ENCODE measurements at regions not wholly inside any gene's neighbourhood (a gene's known extent, or its start where the extent isn't known, plus 50 kb on each side); places are given as distances from the start of the nearest gene placed in this dataset.

- Mint-ChIP-seq H3K36me3 (ENCODE audit: insufficient read depth, unreplicated experiment) (peaks cover 7% of the 10 kb centered on the region), H3K4me1 (ENCODE audit: insufficient read depth, unreplicated experiment) (no peaks in the 10 kb centered on the region), H3K9me3 (ENCODE audit: unreplicated experiment) (no peaks in the 10 kb centered on the region), H3K27me3 (ENCODE audit: insufficient read depth, unreplicated experiment) (peaks cover 48% of the 10 kb centered on the region), H3K27ac (ENCODE audit: low read depth, unreplicated experiment) (no peak overlapping the region), H3K4me3 (ENCODE audit: unreplicated experiment) (no peak overlapping the region)
- no peak for TF ChIP-seq CTCF (IDR thresholded peaks at IDR 0.05; ENCODE audit: unreplicated experiment)
- BruUV-seq (replicated peaks): no TSS peak
- ChIA-PET POLR2A (no interaction called here), CTCF (interaction anchor here (1.0 kb wide), 1 partner anchor 9 kb away, joined by 4 read pairs; no protein-coding TSS in a partner anchor)
- intact Hi-C loops (cut with micrococcal nuclease): no loop called here
- DNase-seq (ENCODE audit: unreplicated experiment): no peak
Observed at GRCh38 chr20:60147004-60147403, 188.8 kb downstream of the CDH26 start.

GRCh38 chr20:60148885-60149284, 190.7 kb downstream of the CDH26 start:
- intact Hi-C loops (cut with micrococcal nuclease): no loop called here
- no peak for TF ChIP-seq CTCF (IDR thresholded peaks at IDR 0.05; ENCODE audit: unreplicated experiment)
- no peak for DNase-seq (ENCODE audit: unreplicated experiment)
- Mint-ChIP-seq H3K36me3 (ENCODE audit: insufficient read depth, unreplicated experiment) (peaks cover 7% of the 10 kb centered on the region), H3K27me3 (ENCODE audit: insufficient read depth, unreplicated experiment) (peaks cover 48% of the 10 kb centered on the region), H3K27ac (ENCODE audit: low read depth, unreplicated experiment) (no peak overlapping the region), H3K4me1 (ENCODE audit: insufficient read depth, unreplicated experiment) (no peaks in the 10 kb centered on the region), H3K9me3 (ENCODE audit: unreplicated experiment) (no peaks in the 10 kb centered on the region), H3K4me3 (ENCODE audit: unreplicated experiment) (no peak overlapping the region)
- ChIA-PET CTCF (interaction anchor here (1.6 kb wide), 1 partner anchor 11 kb away, joined by 7 read pairs; no protein-coding TSS in a partner anchor), POLR2A (no interaction called here)
- BruUV-seq (replicated peaks): no TSS peak

- no TSS peak for BruUV-seq (replicated peaks)
- H3K27ac Mint-ChIP-seq (ENCODE audit: low read depth, unreplicated experiment): no peak overlapping the region
- no peak for DNase-seq (ENCODE audit: unreplicated experiment)
- no peaks in the 10 kb centered on the region for H3K4me1 Mint-ChIP-seq (ENCODE audit: insufficient read depth, unreplicated experiment)
- H3K4me3 Mint-ChIP-seq (ENCODE audit: unreplicated experiment): no peak overlapping the region
- POLR2A ChIA-PET: no interaction called here
- H3K9me3 Mint-ChIP-seq (ENCODE audit: unreplicated experiment): no peaks in the 10 kb centered on the region
- H3K27me3 Mint-ChIP-seq (ENCODE audit: insufficient read depth, unreplicated experiment): peaks cover 26% of the 10 kb centered on the region
- no peak for TF ChIP-seq CTCF (IDR thresholded peaks at IDR 0.05; ENCODE audit: unreplicated experiment)
- CTCF ChIA-PET: no interaction called here
- intact Hi-C loops (cut with micrococcal nuclease): no loop called here
- peaks cover 7% of the 10 kb centered on the region for H3K36me3 Mint-ChIP-seq (ENCODE audit: insufficient read depth, unreplicated experiment)
Observed at GRCh38 chr20:60152792-60153191, 194.6 kb downstream of the CDH26 start.

- POLR2A ChIA-PET: no interaction called here
- Mint-ChIP-seq H3K4me3 (ENCODE audit: unreplicated experiment) (no peak overlapping the region), H3K36me3 (ENCODE audit: insufficient read depth, unreplicated experiment) (no peaks in the 10 kb centered on the region), H3K27ac (ENCODE audit: low read depth, unreplicated experiment) (no peak overlapping the region), H3K27me3 (ENCODE audit: insufficient read depth, unreplicated experiment) (peaks cover 29% of the 10 kb centered on the region), H3K4me1 (ENCODE audit: insufficient read depth, unreplicated experiment) (no peaks in the 10 kb centered on the region), H3K9me3 (ENCODE audit: unreplicated experiment) (no peaks in the 10 kb centered on the region)
- CTCF ChIA-PET: interaction anchor here (0.7 to 1.8 kb wide), 2 partner anchors 11 to 50 kb away, joined by 3 to 5 read pairs; no protein-coding TSS in a partner anchor
- no TSS peak for BruUV-seq (replicated peaks)
- DNase-seq (ENCODE audit: unreplicated experiment): no peak
- intact Hi-C loops (cut with micrococcal nuclease): no loop called here
- TF ChIP-seq CTCF (IDR thresholded peaks at IDR 0.05; ENCODE audit: unreplicated experiment): no peak
Observed at GRCh38 chr20:60160451-60161145, 202.4 kb downstream of the CDH26 start.
